ENCODE measurements at regions not wholly inside any gene's neighbourhood (a gene's known extent, or its start where the extent isn't known, plus 50 kb on each side); places are given as distances from the start of the nearest gene placed in this dataset.

- TF ChIP-seq EZH2phosphoT487 (IDR thresholded peaks at IDR 0.05; ENCODE audit: borderline replicate concordance, low read depth, low read length) = no peak
- TF ChIP-seq CTCF (conservative IDR thresholded peaks at IDR 0.05; ENCODE audit: low read length) = no peak
These were observed 802.1 kb upstream of the SLC39A10 start for GRCh38 chr2:194854941-194855340.
